T-helper 1 cell (primary cell): ENCODE measurements at regions not wholly inside any gene's neighbourhood (a gene's known extent, or its start where the extent isn't known, plus 50 kb on each side); places are given as distances from the start of the nearest gene placed in this dataset.

Experiments used
- DNase-seq, 5 donors: peaks; one replicate each; pipeline ENCODE4 v3.0.0-alpha.2; 2012 to 2020

DNA sequence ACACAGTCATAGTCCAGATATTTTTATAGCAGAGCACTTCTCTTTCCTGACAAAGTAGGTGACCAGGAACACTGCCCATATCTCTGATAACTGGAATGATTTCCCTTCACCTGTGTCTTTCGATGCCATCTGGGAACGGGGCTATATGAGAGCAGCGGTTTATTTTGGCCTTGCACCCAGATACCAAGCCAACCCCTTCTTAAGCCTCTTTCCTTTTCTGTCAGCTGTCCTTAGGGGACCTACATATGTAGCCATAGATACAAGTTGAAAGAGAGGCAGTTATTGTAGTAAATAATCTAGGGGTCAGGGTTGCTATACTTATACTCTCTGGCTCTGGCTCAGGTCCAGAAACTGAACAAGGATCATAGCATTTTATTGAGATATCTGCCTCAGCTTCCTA lies 128.8 kb downstream of the NHLRC3 start:
- DNase-seq, result no peak

DNA sequence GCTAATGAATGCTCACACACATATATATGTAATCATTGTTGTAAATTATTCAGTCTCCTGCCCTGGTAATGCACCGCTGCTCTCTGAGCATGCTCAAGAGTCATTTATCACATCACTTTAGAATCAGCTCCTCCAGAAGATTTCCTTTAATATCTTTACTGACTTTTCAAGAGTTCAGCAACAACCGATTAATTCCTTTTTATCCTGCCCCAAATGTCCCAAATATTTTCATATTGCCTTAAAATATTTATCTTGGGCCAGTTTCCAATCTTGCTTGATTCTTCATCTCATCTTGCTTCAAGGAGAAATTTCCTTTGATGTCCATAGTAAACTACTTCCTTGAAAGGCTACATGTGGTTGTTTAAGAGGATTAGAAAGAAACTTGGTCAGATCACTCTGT lies 132.5 kb downstream of the NHLRC3 start:
- DNase-seq, result no peak

DNA sequence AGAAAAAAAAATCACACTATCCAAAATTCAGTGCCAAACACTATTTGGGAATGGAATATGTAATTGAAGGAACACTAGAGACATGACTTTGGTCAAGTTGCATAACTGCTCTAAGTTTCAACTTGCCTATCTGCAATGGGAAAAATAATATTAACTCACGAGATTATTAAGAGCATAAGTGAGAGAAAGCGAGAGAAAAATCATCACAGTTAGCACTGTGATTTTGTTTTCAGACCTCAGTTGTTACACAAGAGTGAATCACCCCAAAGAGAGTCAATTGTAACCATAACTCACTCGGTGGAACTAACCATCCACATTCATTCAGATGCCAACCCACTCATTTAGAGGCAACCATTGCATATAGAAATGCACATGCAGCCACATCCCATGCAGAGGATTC lies 147.1 kb downstream of the NHLRC3 start:
- DNase-seq, result no peak

DNA sequence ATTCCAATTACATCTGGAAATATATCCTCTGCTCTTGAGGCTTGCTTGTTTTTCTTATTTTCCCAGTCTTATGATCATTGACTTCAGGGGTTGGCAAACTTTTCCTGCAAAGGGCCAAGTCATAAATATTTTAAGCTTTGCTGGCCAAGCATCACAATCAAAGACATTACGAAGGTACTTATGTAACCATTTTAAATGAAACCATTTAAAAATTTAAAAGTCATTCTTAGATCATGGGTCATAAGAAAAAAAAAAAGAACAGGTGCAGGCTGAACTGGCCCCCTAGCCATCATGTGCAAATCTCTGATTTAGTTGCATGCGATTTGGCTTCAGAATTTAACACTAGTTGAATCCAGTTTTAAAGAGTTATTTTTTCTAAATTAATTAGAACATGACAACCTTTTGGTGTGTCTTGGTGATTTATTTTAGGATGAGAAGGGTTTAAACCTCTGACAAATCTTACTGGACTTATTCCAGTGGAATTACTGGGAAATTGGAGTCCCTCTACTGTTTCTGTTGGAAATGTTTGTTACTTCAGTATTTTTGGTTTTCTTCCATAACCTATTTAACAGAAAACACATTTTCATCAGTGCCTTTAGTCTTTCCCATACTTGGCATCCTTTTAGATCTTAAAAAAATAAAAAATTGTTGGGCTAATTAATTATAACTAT lies 148.1 kb downstream of the NHLRC3 start:
- DNase-seq, result no peak

DNA sequence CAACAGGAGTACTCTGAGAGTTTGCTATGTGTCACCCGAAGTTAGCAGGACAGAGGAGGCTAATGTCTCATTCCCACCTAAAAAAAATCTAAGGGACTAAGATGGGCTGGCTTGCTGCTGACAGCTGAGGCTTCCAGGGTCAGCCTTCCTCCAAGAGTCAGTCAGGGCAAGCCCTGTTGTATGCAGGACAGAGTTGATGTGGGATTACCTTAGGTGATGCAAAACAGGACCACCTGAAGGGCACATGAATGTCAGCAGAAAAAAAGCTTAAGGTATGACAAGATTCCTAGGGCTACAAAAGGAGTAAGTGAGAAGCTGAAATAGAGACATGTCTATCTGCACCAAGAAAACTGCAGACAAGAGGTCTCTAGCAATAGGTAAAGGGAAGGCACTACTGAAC lies 151.5 kb downstream of the NHLRC3 start:
- DNase-seq, result no peak

DNA sequence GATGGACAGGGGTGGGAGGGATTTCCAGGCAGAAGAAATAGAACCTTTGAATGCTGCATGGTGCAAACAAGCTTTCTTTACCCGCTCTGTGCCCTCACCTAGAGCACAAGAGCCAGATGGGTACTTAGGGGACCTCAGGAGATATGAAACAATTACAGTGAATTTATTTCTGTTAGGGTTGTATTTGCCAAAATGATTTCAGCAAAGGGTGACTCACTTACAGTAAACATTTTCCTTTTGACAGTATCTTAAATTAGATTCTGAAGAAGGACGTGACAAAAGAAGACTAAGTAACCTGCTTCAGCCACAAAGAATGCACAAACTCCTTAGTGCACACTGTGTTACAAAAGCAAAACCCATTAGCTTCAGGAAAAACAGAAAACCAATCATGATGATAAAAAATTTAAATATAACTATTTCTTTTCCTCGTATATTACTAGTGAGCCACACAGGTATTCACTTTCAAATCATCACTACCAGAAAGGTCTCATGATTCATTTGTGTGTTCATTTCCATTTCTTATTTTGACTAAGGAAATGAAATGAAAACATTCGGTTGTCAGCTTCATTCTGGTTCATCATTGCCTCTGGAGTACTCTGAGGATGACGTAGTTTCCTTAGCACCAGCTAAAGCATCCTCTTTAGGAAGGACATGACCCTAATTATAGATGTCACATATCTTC lies 158.8 kb downstream of the NHLRC3 start:
- peak in 1 of 5 donors; percentile 58 for DNase-seq

DNA sequence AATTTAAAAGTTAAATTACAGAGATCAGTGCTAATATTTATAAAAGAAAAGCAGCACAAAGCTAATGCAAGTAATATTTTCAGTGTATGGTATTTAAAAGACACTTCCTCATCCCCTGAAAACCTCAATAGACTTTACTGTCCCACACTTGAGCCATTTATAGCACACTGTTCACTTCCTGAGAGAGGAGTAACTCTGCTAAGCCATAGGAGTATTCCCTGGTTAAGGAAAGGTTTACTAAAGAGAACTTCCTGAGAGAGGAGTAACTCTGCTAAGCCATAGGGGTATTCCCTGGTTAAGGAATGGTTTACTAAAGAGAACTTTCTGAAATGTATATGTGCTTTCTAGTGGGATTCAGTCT lies 159.4 kb downstream of the NHLRC3 start:
- no peak for DNase-seq

DNA sequence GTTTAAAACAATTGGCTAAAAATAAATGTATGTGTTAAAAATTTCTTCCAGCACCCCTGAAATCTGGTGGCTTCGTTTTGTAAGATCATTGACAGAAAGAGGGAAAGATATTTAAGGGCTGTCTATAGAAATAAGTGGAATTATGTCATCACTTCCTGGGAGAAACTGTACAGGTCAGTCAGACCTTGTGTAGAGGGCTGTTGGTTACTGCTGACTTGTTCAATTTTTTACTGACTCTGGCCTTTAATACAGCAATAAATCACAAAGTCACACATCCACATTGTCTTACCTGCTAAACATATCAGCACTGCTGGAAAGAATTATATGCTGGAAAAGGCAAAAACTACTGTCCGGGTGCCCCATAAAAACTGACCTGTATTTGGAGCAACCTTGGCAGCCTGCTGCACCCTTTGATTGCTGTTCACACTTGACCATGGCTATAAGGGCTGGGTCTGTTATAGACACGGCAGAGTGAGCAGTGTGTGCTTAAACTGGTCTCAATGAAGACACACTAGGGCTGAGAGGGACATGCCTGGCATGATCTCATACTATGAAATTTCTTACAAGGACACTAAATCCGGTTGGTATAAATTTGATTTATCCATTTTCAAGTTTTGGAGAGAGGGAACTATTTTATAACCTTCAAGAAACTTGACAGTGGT lies 162.1 kb downstream of the NHLRC3 start:
- DNase-seq, result no peak

DNA sequence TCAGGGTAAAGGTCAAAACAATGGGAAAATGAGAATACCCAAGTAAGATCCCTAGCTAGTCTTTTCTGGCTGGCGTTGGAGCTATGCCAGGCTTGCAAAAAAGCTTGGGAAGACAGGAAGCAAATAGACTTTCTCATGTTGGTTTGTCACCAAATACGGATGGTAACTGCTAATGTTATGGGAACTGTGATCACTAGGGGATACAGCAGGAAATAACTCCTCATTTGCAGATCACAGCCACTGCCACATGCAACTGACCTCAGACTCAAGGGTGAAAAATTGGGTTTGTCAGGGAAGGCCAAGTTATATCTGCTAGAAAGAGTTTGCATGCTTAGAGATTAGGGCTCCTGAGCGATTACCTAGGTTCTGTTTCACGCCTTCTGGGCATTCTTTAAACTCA lies 162.9 kb downstream of the NHLRC3 start:
- no peak for DNase-seq

DNA sequence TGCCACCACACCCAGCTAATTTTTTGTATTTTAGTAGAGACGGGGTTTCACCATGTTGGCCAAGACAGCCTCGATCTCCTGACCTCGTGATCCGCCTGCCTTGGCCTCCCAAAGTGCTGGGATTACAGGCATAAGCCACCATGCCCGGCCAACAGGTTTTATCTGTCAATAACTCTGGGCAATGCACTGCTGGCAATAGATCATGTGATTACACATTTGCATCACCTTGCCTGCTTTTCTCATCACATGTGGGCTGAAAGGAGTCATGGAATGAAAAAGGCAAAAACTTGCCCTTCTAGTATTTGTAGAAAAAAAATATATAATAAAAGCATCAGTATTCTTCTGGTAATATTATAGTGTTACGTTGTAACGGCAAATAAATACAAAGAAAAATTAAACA lies 164.5 kb downstream of the NHLRC3 start:
- no peak for DNase-seq

DNA sequence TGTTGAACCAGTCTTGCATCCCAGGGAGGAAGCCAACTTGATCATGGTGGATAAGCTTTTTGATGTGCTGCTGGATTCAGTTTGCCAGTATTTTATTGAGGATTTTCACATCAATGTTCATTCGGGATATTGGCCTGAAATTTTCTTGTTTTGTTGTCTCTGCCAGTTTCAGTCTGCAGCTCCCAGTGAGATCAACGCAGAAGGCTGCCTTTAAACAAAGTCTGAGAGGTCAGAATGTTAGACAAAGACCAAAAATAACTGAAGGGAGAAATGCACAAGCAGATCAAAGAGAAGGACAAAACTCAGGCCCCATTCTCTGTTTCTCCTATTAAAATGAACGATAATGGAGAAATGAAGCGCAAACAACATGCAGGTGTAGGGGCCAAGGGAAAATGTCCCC lies 170.4 kb downstream of the NHLRC3 start:
- DNase-seq, result no peak

DNA sequence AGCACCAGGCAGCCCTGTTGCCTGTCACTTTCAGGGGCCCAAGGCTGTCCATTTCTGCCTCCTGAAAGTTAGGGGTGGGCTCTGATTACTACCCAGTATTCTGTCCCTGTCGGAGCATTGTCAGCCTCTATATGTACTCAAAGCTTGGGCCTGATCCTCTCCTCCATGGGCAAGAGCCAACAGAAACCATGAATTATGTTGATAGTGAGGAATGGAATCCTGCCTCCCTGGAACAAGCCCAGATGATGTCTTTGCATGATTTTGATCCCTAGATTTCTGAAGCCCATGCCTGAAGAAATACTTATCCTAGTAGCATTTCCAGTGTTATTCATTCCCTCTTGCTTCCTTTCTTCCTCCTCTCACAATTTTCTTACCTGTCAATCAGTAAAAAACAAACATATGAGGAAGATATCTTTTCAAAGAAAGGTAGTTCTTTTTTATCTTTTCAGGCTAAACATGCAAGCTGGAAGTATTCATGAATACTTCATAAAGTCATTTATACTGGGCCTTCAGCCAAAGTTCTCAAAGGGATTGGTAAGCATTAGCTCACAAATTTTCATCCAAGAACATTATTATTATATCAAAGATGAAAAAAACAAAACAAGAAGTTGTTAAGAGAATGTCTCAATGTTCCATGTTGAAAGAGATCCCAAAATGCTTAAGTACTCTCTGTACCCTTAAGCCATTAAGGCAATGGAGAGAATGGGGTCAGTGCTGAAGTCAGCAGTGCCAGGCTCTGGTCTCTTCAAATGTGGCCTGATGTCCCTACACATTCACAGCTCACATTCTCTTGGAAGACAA lies 171.7 kb downstream of the NHLRC3 start:
- DNase-seq, result no peak

DNA sequence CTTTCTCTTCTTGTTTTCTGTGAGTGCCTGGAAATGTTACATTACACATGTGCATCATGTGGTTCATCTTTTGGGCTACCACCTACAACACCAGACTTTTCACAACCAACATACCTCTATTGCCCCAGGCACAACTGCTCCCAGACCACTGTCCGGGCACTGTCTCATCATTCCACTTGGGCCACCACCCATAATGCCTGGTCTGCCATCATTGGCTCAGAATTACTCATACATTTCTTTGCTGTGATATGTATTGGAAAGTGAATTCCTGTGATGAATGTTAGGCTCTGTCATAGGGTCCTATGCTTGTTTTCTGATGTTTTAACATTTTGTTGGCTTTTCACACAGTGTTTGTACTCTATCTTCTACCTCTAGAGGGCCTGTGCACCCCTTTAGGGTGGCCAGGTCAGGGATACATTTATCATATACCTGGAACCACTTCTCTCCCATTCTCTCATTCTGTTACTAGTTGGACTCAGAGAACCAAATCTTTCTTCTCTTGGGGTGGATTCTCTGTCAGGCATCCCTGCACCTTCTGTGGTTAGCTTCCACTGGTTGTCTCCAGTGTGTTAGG lies 172.8 kb downstream of the NHLRC3 start:
- DNase-seq, result no peak

DNA sequence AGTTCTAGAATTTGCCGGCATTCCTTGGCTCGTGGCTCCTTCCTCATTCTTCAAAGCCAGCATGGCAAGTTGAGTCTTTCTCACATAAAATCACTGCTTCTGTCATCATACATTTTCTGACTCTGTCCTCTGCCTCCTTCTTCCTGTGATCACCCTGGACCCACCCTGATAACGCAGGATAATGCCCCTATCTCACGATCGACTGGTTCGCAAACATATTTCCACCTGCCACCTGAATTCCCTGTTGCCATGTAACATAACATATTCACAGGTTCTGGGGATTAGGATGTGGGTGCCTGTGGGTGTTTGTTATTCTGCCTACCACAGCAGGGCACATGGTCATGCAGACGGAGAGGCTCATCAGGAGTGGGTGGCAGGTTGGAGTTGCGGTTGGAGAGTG lies 177.7 kb downstream of the NHLRC3 start:
- DNase-seq, result no peak

DNA sequence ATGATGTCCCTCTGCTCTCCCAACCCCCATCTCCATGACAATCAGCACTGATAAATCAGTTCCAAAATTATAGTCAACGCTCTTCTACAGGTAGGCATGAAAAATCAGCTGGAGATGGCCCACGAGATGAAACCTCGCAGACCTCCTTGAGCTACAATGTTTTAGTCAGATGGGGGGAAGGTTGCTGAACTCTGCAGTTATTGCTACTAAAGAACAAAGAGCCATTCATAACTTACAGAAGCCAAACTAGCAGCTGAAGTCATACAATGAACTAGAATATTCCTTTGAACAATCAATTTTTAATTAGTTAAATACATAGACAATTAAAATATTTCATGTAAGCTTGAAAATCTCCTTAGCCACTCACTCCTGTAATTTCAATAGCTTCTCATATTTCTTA lies 179.2 kb downstream of the NHLRC3 start:
- DNase-seq, result no peak

DNA sequence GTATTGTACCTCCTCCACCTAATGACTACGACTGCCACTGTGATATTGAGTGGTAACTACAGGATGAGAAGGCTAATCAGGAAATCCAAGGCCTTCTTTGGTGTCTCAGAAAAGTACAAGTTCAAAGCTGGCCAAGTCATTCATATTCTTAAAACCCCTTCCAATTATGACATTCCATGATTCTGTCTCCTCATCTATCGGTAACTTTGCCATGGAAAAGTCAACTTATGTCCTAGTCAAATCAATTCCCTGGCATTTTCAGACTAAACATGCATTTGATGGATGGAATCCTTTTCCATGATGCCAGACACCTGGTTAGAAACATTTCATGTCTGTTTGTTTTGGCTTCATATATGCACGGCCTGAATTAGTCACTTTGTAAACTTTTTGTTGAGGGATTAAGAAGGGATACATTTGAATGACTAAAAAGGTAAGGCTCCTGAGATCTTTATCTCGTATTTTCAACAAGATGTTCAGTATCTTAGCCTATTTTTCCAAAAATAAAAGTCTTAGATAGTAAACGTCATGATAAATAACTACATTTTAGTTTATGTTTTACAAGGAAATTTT lies 186.5 kb downstream of the NHLRC3 start:
- DNase-seq, result no peak

DNA sequence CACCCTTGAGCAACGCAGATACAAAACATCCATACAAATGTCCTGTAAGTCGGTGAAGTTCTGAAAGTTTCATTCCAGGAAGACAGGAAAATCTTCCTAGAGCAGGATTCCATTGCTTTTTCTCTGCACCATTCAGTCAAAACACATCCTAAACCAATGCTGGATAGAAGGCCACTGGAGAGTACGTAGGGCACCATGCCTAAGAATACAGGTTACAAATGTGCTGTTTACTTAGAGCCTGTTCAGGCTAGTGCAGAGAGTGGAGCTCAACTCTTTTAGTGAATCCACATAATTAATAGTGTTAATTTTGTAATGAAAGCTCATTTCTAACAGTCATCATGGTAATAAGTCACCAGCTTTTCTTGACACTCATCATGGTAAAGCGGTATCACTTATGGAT lies 187.6 kb downstream of the NHLRC3 start:
- no peak for DNase-seq

DNA sequence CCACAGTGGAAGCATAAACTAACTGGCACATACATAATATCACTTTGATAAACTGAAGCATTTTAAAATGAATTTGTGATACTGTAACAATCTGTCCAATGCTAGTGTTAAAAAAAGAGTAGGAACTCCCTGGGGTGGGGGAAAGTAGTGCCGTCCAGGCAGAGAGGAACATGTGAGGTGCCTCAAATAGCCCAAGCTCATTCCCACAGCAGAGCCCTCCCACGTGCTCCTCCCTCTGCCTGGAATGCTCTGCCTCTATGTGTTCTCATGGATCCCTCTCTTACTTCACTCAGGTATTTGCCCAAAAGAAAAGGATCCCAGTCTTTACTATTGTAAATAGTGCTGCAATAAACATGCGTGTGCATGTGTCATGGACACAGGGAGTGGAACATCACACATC lies 188.1 kb downstream of the NHLRC3 start:
- no peak for DNase-seq

DNA sequence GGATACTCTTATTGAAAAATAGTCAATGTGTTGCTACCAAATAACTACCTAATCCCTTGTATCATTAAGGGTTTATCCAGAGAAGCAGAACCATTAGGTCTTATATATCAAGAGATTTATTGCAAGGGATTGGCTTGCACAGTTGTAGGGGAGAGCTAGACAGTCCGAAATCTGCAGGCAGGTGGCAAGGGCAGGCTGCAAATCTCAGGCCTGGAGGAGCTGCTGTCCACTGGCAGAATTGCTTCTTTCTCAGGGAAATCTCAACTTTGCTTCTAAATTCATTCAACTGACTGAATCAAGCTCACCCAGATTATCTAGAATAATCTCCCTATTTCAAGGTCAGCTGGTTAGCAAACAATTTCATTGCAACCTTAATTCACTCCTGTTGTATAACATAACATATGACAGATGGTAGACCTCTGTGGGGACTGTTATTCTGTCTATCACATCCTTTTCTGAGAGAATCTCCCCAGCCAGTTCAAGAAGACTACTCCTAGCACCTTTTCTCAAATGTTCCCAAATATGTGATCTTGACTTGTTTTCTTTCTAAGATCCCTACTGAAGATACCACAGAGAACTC lies 194.2 kb downstream of the NHLRC3 start:
- DNase-seq, result no peak

DNA sequence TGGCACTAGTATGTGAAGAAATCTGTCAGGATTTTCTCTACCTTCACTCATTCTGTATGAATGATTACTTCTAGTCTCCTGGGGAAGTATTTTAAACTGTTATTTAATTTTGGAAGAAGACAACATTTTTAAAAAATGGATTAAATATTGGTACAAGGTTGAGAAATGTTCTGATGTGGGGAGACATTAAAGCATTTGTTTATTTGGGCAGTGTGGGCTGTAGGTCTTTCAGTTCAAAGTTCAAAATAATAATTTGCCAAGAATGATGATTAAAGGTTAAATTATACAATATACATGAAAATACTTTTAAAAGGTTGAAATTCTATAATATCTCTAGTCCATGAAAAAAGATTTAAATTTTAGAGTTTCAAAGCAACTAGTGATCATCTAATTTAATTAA lies 194.7 kb downstream of the NHLRC3 start:
- no peak for DNase-seq

DNA sequence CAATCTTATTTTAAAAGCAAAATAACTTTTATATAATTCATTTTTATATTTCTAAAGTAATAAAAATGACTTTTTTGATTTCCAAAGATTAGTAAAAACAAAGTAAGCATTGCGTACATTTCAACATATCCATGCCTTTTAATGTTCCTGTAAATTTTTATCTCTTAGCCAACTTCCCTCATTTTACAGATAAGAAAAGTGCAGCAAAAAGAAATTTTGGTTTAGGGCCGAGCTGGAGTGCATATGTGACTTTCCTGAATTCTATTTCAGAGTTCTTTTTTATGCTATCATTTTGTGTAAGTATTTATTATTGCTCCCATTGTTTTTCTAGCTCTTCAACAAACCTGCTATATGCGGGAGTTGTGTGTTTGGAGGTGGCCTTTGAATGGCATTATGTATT lies 195.3 kb downstream of the NHLRC3 start:
- no peak for DNase-seq

DNA sequence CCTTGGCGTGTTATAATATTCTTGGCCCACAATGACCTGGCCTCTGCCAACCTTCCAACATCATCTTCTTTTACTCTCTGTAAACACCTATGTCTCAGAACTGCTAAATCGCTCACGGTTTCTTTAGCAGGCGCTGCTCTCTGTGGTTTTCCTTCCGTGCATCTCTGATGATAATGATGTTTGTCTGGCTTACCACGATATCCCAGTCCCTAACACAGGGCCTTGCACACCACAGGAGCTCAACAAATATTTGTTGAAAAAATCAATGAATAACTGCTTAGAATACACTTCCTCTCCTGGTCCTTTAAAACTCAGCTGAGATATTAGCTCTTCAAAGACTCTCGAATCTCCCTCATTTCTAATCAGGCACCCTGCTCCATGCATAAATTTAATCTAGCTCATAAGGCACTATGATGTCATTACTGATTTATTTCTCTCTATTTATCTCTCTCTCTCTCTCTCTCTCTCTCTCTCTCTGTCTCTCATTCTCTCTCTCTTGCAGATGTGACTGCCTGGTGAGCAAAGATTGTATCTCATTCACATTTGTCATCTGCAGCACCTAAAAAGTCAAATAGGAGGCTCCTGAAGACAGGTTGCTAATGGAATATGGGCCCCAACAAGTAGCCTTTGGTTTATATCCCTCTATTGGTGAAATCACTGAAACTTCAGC lies 206.4 kb downstream of the NHLRC3 start:
- no peak for DNase-seq
